HuH-7 (cell line): ENCODE measurements at regions not wholly inside any gene's neighbourhood (a gene's known extent, or its start where the extent isn't known, plus 50 kb on each side); places are given as distances from the start of the nearest gene placed in this dataset.
"Not testable (repeated sequence)": the region's sequence is repeated elsewhere in the genome, so short reads cannot be mapped to it uniquely, and the experiment has no call there.

Source experiments
- DNase-seq: peaks from one replicate; pipeline ENCODE4 v3.0.0; 2011; ENCODE audit warnings: low spot score

DNA sequence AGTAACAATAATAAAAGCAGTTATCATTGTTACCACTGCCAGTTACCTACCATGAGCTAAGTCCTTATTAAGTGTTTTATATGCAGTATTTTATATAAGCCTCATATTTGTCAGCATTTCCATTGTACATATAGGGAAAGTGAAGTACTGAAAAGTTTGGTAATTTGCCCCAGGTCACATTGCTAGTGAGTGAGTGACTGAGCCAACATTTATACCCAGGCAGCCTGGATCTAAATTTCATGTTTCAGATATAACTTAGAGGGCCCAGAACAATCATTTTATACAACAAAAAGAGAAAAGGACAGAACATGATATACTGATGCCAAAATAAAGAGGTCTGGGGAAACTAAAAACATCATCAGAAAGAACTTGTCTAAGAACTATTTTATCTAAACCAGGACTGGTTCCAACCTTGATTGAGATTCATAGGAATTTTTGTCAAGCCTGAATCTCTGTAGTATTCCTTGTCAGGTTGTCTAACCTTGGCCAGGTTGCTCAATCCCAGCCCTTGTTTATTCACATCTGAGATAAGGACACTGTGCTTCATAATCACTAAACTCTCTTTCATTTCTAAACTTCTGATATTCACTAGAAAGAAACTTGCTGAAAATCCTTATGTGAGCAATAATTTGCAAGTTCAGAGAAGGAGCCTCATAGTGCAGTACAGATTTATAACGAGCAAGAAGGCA lies 308.2 kb downstream of the IPMK start:
- DNase-seq: peak; percentile 3

DNA sequence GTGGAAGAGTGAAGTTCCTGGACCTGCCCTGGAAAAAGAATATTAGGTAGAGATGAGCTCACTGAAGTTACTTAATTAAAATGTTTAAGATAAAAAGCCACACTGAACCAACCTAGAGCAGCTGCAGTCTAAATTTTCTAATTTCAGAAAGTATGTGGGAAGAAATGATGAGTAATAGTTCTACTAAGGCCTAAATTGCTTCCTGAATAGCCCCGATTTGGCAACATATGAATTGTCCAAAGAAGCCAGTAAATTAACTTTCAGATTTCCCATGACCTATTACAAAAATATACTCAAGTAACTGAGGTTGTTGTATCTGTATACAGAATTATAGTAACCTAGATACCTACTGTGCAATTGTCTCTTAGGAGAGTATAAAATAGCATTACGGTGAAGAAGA lies 312.6 kb downstream of the IPMK start:
- no peak for DNase-seq

DNA sequence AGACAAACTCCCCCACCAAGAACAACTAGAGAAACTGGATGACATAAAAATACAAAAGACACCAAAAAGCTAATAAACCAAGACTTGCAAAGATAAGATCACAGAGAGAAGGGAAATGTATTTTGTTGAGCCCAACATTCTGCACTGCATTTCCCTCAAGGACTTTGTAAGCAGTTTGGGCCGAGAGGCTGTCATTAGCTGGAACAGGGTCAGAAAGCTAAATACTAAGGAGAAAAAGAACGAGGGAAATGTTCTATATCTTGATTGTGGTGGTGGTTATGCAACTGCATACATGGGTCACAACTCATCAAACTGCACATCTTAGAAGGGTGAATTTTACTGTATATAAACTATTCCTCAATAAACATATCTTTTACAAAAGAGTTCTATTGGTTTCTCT lies 315.0 kb downstream of the IPMK start:
- DNase-seq: no peak

DNA sequence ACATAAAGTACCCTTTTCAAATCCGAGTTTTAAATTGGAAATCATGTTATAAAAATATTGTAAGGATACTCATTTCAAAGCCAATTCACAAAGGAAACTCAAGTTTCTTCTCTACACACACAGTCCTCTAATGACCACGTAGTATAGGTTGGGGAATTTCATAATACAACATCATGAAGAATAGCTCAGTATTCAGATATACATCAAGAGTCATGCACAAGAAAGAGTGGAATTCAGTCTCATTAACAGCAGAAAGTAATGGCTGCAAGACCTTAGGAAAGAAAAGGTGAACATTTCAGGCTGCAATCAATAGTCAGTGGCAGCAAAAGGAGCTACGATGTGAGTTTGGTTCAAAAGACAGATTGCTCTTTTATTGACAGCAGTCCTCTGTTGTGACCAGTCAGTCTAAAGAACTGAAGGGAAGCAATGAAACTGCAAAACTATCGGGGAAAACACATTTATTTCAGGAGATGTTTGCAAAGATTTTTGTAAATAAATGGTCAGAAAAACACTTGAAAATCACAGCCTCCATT lies 317.2 kb downstream of the IPMK start:
- DNase-seq: no peak

DNA sequence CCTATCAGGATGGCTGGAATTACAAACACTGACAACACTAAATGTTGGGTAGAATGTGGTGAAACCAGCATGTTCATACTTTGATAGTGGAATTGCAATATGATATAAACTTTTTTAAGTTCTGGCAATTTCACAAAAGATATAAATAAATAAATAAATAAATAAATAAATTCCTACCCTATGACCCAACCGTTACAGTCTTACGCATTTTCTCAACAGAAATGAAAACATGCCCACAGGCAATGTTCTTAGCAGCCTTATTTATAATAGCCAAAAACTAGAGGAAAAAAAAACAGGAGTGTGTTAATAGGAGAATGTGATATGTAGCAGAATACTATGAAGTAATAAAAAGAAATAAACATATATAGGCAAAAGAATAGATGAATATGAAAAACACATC lies 318.9 kb downstream of the IPMK start:
- no peak for DNase-seq

DNA sequence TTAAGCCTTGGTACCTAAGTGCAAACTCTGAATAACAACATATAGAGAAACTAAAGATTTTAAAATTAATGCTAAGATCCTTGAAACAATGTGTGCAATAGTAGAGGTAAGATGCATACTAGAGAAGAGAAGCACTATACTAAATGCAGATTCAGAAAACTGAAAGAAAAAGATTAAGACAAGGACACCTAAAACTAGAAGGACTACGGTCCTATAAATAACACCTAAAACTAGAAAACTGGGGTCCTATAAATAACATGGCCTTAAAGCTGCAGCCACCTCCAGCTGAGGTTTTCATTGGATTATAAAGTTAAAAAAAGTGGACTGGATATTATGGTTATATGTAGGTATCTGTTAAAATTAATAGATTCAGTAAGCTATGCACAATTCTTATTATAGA lies 320.9 kb downstream of the IPMK start:
- DNase-seq: no peak

DNA sequence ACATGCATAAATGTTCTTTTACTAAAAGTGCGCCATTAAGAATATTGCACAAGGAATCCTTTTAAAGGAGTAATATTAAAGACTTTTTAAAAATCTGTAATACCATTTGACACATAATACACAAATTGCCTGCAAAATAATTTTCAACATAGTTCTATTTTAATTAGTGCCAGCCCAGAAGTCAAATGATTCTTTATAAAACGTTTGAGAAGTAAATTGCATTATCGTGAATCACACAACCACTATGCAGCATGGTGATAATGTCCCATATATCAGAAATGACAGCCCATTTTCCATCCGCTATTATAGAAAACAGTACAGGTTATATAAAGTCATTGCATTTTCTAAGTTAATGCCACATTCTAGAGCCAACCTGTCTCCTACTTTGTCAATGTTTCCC lies 324.0 kb downstream of the IPMK start:
- DNase-seq: no peak

DNA sequence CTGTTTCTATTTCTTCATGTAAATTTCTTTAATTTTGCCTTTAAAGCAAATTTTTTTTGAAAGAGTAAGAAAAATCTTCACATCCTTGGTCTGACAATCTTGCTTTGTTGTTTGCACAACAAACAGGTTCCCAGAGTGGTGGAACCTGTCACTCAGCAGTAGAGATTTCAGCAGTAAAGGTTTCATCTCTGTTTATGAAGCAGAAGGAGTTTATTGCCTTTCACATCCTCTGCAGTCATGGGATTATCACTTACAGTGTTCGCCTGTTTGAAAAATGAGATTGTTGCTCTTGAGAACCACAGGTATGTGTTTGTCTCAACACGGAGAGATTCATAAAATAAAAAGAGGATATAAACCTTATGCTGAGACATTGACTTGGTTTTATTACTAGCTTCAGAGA lies 342.6 kb downstream of the IPMK start:
- DNase-seq: no peak

DNA sequence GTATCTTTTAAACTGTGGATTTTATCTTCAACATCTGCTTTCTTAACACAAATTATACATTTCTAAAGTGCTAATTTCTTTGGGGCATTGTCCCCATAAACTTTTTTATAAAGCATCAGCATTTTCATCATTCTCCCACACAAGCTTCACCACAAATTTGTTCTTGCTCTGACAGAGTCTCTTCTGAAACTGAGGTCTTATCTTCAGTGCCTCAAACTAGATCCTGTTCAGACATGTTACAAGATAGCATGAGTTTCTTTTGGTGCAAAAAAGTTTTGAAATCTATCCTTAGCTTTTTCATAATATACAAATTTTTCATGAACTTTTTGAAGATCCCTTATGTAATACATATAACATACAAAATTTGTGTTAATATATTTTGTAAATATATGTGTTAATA lies 346.6 kb downstream of the IPMK start:
- DNase-seq: no peak

DNA sequence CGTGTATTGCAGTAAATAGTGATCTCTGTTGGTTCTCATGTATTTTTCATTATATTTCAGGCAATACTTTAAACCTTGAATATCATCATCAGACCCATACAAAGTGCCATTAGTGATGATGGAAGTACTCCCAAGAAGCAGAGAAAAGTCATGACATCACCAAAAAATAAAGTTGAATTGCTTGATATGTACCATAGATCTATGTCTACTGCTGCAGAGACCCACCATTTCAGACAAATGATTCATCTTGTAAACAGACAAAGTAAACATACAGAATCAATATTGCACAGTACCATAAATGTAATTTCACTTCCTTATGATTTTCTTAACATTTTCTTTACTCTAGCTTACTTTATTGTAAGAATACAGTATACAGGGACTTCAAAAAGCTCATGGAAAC lies 347.8 kb downstream of the IPMK start:
- no peak for DNase-seq

DNA sequence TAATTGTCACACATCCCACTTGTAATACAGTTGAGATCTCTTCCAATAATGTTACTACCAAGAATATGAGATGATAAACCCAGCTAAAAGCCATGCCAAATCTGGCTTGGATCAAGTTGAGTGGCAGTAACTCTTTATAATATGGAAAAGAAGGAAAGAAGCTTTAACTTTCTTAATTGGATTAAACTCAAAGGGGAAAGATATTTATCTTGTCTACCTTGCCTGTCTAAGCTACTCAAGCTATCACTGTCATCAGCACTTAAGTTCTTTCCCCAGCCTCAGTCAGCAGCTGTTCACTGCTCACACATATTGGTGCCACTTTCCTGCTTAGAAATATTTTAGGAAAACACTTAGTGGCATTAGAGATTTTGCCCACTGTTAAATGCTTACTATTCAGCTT lies 350.7 kb downstream of the IPMK start:
- no peak for DNase-seq

DNA sequence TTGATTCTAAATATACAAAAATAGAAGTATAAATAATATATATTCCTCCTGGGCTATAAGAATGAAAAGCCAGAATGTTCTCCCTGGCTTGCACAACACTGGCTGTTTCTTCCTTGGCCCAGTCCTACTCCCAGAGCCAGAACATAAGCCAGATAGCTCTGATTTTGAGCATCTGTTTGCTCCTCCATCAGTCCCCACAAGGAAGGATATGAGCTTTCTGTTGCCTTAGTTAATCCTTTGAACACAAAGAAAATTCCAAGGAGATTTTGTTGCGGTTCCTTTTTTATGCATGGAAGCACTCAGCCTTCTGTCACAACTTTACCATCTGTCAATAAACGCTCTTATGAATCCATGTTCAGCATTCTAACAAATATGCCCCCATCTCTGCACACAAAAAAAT lies 361.8 kb downstream of the IPMK start:
- DNase-seq: no peak

DNA sequence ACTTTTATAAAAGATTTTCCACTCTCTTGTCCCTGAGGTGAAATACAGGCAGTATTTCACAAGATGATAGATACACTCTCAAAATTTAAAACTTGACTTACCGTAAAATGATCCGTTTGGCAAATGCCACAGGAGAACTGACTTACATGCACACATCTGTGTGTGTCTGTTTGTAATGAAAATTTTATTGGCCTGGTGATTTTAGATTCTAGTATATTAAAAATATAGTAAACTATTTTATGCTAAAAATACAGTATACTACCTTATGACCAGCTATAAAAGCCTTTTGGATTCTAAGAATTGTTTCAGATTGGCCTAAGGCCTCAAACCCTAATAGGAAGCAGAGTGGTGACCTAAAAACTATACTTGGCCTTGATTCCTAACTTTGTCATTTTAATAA lies 362.7 kb downstream of the IPMK start:
- no peak for DNase-seq

DNA sequence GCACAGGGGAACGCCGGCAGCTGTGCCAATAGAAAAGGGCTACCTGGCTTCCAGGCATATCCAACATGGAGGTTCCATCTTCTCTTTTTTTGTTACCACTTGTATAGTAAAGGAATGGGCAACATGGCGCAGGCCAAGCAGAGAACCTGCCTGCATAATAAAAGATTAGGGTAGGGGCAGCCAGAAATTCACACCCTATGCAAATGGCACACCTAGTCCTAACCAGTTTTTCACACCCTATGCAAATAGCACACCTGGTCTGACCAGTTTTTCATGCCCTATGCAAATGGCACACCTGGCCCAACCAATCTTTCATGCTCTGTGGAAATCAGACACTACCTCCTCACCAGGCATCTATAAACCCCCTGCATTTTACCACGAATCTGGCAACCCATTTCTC lies 369.5 kb downstream of the IPMK start:
- DNase-seq: no peak

DNA sequence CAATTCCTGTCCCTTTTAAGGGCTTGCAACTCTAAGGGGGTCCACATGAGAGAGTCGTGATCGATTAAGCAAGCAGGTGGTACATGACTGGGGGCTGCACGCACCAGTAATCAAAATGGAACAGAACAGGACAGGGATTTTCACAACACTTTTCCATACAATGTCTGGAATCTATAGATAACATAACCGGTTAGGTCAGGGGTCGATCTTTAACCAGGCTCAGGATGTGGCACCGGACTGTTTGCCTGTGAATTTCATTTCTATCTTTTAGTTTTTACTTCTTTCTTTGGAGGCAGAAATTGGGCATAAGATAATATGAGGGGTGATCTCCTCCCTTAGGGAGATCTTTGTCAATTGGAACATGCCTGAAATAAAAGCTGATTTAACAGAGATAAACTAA lies 370.1 kb downstream of the IPMK start:
- no peak for DNase-seq

DNA sequence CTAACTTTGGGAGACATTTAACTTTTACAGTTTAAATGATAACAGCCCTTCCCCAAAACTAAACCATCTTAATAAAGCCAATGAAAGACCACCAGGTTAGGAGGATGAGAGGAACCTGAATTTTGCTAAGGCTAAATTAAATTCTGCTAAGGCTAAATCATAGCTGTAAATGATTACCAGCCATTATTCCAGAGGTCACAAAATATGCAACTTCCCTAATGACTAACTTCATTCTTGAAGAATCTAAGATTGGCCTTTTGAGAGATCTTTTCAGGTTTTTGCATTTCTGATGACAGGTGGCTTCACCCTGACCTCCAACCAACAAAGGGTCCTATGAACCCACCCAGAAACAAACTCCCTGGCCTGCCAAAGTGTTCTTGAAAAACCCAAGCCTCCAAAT lies 373.3 kb downstream of the IPMK start:
- DNase-seq: no peak

DNA sequence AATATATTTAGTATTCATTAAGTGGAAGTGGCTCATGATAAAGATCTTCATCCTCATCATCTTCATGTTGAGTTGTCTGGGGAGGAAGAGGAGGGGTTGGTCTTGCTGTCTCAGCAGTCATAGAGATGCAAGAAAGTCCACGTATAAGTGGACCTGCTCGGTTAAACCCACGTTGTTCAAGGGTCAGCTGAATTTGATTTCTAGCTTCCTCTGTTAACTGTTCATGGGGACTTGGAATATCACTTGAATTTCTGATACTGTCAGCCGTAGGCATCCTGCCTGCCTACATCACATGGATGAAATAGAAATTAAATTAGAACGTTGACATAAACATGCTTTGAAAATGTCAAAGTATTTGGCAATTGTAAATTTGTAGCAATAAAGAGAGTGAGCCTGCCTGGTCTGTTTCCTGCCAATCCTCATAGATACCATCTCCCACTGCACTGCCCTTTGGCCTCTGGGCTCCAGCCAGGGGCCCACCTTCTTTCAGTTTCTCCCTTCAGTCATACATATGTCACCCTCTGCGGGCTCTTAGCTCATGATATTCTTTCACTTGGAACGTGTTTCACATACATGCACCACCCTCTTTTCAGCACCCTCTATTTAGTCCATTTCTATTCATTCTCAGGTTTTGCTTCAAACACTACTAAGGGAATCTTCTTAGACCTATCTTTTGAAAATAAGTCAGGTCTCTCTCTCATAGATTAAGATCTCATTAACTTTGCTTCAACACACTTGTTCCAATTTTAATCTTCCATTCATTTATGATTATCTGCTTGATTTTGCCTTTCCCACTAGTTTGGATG lies 376.3 kb downstream of the IPMK start:
- DNase-seq: peak; percentile 5

DNA sequence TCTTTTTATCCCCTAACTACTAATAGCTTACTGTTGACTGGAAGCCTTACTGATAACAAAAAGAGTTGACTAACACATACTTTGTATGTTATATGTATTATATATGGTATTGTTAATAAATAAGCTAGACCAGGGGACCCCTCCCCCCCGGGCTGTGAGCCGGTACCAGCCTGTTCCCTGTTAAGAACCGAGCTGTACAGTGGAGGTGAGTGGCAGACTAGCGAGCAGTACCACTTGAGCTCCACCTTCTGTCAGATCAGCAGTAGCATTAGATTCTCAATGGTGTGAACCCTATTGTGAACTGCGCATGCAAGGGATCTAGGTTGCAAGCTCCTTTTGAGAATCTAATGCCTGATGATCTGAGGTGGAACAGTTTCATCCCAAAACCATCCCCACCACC lies 377.0 kb downstream of the IPMK start:
- DNase-seq: no peak

DNA sequence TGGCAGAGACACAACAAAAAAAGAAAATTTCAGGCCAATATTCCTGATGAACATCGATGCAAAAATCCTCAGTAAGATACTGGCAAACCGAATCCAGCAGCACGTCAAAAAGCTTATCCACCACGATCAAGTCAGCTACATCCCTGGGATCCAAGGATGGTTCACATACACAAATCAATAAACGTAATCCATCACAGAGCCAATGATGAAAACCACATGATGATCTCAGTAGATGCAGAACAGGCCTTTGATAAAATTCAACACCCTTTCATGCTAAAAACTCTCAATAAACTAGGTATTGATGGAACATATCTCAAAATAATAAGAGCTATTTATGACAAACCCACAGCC lies 382.1 kb downstream of the IPMK start:
- not testable (repeated sequence) for DNase-seq

DNA sequence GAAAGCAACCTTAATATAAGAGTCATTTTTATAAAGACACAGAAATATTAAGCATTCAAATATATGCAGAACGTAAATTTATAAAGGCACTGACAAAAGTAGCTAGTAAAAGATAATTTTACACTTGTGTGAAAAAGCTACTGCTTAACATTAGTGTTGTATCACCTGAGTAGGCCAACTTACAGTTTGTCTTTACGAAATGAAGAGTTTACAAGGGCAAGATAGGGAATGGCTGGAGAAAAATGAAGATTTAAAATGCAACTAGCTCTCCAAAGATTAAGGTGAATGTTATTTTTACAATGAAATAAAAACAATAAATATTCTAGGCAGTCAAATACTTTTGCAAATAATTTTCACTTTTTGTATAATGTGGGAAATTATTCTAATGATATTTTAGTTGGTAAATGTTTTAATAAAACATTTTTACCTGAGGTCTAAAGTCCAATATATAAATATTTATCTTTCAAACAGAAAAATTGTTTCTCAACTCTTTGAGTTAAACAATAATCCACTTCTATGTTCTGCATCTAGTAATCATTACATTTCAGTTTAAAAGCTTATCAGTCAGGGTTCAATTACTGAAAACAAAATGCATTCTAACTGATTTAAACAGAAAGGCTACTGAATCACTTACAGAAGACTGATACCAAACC lies 382.6 kb downstream of the IPMK start:
- no peak for DNase-seq

DNA sequence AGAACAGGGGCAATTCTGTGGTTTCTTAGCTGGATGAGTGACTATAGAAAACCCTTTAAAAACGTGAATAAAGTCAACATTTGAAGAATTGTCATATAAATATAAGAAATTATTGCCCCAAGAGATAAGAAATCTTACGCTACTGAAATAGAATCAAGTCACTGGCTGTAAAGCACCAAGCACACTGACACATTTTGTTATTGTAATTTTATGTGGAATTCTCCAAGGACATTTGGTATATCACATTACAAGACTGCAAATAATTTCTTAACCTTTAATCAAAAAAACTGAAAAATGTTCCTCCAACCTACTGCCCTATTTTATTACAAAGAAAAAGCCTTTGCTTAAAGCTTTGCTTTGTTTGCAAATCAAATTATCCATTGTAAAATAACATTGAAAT lies 383.3 kb downstream of the IPMK start:
- DNase-seq: no peak

DNA sequence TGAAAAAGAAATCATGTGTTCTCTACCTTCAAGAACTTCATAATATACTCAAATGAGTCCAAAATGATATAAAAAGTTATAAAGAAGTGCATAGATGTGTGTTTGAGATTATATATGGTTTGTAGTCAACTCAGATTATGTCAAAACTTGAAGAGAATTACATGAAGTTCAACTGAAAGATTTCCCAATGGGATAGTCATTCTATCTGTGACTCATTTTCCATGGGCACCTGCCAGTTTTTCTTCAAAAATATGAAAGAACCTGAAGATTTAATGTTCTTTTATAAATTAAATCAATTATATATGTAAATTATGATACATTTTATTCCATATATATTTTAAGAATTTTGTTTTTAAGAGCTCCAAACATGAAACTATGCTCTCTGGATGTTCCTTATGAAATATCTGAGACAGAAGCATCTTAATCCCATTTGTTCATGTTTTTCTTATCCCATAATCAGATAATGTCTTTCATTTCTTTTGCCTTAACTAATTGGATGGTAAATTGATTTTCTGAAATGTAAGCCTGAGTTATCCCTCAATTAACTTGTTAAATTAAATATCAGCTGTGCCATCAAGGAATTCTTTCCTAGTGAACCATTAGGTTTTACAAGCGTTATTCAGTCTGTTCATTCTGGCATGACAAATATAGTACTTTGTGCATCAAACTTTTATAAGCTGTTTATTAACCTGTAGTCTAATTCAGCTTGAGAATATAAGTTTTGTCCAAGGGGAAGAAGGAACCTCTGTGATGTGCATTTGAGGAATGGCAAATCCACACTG lies 387.1 kb downstream of the IPMK start:
- DNase-seq: no peak
